Neural cell (in vitro differentiated cells): ENCODE measurements at regions not wholly inside any gene's neighbourhood (a gene's known extent, or its start where the extent isn't known, plus 50 kb on each side); places are given as distances from the start of the nearest gene placed in this dataset.

ENCODE experiments used
- H2AFZ ChIP-seq: fragments of 200-600, 300-800 bp; sonication (generic), shearing (Covaris generic); 2 replicates; pipeline ENCODE4 v1.6.0; 2014; ENCODE audit warnings: low read depth, mild to moderate bottlenecking, antibody characterized with exemption, low read length, moderate library complexity
- H3F3A ChIP-seq: fragments of 200-600 bp; shearing (Covaris generic); 2 replicates; pipeline ENCODE4 v1.6.1; 2016; ENCODE audit warnings: mild to moderate bottlenecking, moderate library complexity, mixed read lengths, antibody characterized with exemption, low read length; ENCODE audit not compliant: insufficient read depth, poor library complexity, severe bottlenecking
- H3K27ac ChIP-seq: fragments of 200-600, 300-800 bp; sonication (generic), shearing (Covaris generic); 2 replicates; pipeline ENCODE4 v1.5.1; 2014; ENCODE audit warnings: mild to moderate bottlenecking, low read length, moderate library complexity
- H3K27me3 ChIP-seq: fragments of 300-800, 200-600 bp; sonication (generic), shearing (Covaris generic); 2 replicates; pipeline ENCODE4 v1.6.0; 2014; ENCODE audit warnings: mild to moderate bottlenecking, low read depth, low read length, moderate library complexity; ENCODE audit not compliant: insufficient read depth
- H3K36me3 ChIP-seq: fragments of 300-800, 200-600 bp; sonication (generic), shearing (Covaris generic); 2 replicates; pipeline ENCODE4 v1.5.1; 2014; ENCODE audit warnings: mild to moderate bottlenecking, antibody characterized with exemption, low read length, moderate library complexity; ENCODE audit not compliant: insufficient read depth
- H3K4me2 ChIP-seq: fragments of 300-800, 200-600 bp; sonication (generic), shearing (Covaris generic); 2 replicates; pipeline ENCODE4 v1.6.0; 2014; ENCODE audit warnings: mild to moderate bottlenecking, low read length
- H3K4me3 ChIP-seq: fragments of 300-800, 200-600 bp; sonication (generic), shearing (Covaris generic); 2 replicates; pipeline ENCODE4 v1.5.1; 2014; ENCODE audit warnings: mild to moderate bottlenecking, low read length, moderate library complexity
- H3K79me2 ChIP-seq: fragments of 200-600 bp; shearing (Covaris generic); replicated peaks from 2 replicates; pipeline ENCODE4 v1.6.0; 2014; ENCODE audit warnings: mild to moderate bottlenecking, low read length, moderate library complexity; ENCODE audit not compliant: insufficient read depth
- H3K9ac ChIP-seq: fragments of 300-800, 200-600 bp; sonication (generic), shearing (Covaris generic); 2 replicates; pipeline ENCODE4 v1.6.1; 2016; ENCODE audit warnings: mild to moderate bottlenecking, low read length, mixed read lengths
- H3K9me2 ChIP-seq: fragments of 200-600 bp; shearing (Covaris generic); 2 replicates; pipeline ENCODE4 v1.6.1; 2016; ENCODE audit warnings: mild to moderate bottlenecking, low read length, mixed read lengths; ENCODE audit not compliant: insufficient read depth
- H3K9me3 ChIP-seq: fragments of 200-600, 300-800 bp; sonication (generic), shearing (Covaris generic); 2 replicates; pipeline ENCODE4 v1.6.1; 2016; ENCODE audit warnings: mild to moderate bottlenecking, mixed run types, low read length, moderate library complexity, mixed read lengths
- H4K20me1 ChIP-seq: fragments of 200-600 bp; shearing (Covaris generic); 2 replicates; pipeline ENCODE4 v1.6.1; 2016; ENCODE audit warnings: mild to moderate bottlenecking, mixed run types; ENCODE audit not compliant: insufficient read depth
- EP300 ChIP-seq: fragments of 450-650 bp; conservative IDR thresholded peaks from 2 replicates; pipeline ENCODE4 v1.6.1; 2014; ENCODE audit warnings: antibody characterized with exemption, mild to moderate bottlenecking, moderate library complexity; ENCODE audit not compliant: poor library complexity, severe bottlenecking
- EZH2 ChIP-seq: fragments of 200-600, 300-800 bp; shearing (Covaris generic), sonication (generic); IDR thresholded peaks from 2 replicates; pipeline ENCODE4 v1.6.1; 2014; ENCODE audit warnings: antibody characterized with exemption, low read length, borderline replicate concordance, mild to moderate bottlenecking; ENCODE audit not compliant: insufficient read depth, poor library complexity, severe bottlenecking
- MXI1 ChIP-seq: fragments of 450-650 bp; conservative IDR thresholded peaks from 2 replicates; pipeline ENCODE4 v1.6.1; 2014; ENCODE audit warnings: antibody characterized with exemption, mild to moderate bottlenecking; ENCODE audit not compliant: poor library complexity, severe bottlenecking
- POLR2AphosphoS5 ChIP-seq: IDR thresholded peaks from 2 replicates; pipeline ENCODE4 v1.6.1; 2012
- RAD21 ChIP-seq: fragments of 450-650 bp; conservative IDR thresholded peaks from 2 replicates; pipeline ENCODE4 v1.6.1; 2014; ENCODE audit warnings: antibody characterized with exemption, mild to moderate bottlenecking, moderate library complexity
- SMC3 ChIP-seq: fragments of 450-650 bp; conservative IDR thresholded peaks from 2 replicates; pipeline ENCODE4 v1.6.1; 2014; ENCODE audit warnings: antibody characterized with exemption, mild to moderate bottlenecking, moderate library complexity; ENCODE audit not compliant: poor library complexity
- TAF1 ChIP-seq: IDR thresholded peaks from 2 replicates; pipeline ENCODE4 v1.6.1; 2012; ENCODE audit warnings: low read depth
- TF ChIP-seq, protein P1 (sequence below): fragments of 450-650 bp; IDR thresholded peaks from 2 replicates; pipeline ENCODE4 v1.5.1; 2014; ENCODE audit warnings: antibody characterized with exemption, mild to moderate bottlenecking, moderate library complexity; ENCODE audit not compliant: poor library complexity, severe bottlenecking
- TF ChIP-seq, protein P2 (sequence below): IDR thresholded peaks from 2 replicates; pipeline ENCODE4 v1.6.1; 2012; ENCODE audit warnings: borderline replicate concordance

DNA sequence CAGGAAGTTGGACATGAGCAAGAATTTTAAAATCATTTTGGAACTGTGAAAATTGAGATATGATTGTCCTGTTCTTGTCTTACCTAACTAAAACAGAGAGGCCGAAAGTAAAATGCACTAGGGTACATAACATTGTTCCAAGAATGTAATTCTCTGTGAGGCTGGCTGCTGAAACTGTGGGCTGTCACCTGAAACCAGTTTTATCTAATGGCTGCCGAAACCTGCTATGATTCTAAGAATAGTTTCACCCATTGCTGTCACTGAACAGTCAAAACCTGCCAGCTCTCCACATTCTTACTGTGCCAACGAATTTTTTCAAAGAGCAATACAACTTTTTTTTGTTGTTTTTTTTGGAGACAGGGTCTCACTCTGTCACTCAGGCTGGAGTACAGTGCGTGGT lies 119.3 kb upstream of the ZSWIM2 start:
- Histone ChIP-seq H3K4me2 (no peak overlapping the region), H3K9me2 (no peaks in the 10 kb centered on the region), H3K9ac (no peak overlapping the region), H3K27me3 (no peaks in the 10 kb centered on the region), H3K4me3 (no peak overlapping the region), H4K20me1 (no peaks in the 10 kb centered on the region), H3K79me2 (no peaks in the 10 kb centered on the region), H3K9me3 (no peaks in the 10 kb centered on the region), H3F3A (no peaks in the 10 kb centered on the region), H2AFZ (no peak overlapping the region), H3K27ac (no peak overlapping the region), H3K36me3 (no peaks in the 10 kb centered on the region)
- TF ChIP-seq TAF1: no peak
- TF ChIP-seq SMC3: no peak
- no peak for TF ChIP-seq RAD21
- TF ChIP-seq POLR2AphosphoS5: no peak
- TF ChIP-seq EP300: no peak
- TF ChIP-seq EZH2: no peak
- no peak for TF ChIP-seq MXI1
- TF ChIP-seq, protein P1, sequence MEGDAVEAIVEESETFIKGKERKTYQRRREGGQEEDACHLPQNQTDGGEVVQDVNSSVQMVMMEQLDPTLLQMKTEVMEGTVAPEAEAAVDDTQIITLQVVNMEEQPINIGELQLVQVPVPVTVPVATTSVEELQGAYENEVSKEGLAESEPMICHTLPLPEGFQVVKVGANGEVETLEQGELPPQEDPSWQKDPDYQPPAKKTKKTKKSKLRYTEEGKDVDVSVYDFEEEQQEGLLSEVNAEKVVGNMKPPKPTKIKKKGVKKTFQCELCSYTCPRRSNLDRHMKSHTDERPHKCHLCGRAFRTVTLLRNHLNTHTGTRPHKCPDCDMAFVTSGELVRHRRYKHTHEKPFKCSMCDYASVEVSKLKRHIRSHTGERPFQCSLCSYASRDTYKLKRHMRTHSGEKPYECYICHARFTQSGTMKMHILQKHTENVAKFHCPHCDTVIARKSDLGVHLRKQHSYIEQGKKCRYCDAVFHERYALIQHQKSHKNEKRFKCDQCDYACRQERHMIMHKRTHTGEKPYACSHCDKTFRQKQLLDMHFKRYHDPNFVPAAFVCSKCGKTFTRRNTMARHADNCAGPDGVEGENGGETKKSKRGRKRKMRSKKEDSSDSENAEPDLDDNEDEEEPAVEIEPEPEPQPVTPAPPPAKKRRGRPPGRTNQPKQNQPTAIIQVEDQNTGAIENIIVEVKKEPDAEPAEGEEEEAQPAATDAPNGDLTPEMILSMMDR: no peak
- TF ChIP-seq, protein P2, sequence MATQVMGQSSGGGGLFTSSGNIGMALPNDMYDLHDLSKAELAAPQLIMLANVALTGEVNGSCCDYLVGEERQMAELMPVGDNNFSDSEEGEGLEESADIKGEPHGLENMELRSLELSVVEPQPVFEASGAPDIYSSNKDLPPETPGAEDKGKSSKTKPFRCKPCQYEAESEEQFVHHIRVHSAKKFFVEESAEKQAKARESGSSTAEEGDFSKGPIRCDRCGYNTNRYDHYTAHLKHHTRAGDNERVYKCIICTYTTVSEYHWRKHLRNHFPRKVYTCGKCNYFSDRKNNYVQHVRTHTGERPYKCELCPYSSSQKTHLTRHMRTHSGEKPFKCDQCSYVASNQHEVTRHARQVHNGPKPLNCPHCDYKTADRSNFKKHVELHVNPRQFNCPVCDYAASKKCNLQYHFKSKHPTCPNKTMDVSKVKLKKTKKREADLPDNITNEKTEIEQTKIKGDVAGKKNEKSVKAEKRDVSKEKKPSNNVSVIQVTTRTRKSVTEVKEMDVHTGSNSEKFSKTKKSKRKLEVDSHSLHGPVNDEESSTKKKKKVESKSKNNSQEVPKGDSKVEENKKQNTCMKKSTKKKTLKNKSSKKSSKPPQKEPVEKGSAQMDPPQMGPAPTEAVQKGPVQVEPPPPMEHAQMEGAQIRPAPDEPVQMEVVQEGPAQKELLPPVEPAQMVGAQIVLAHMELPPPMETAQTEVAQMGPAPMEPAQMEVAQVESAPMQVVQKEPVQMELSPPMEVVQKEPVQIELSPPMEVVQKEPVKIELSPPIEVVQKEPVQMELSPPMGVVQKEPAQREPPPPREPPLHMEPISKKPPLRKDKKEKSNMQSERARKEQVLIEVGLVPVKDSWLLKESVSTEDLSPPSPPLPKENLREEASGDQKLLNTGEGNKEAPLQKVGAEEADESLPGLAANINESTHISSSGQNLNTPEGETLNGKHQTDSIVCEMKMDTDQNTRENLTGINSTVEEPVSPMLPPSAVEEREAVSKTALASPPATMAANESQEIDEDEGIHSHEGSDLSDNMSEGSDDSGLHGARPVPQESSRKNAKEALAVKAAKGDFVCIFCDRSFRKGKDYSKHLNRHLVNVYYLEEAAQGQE: no peak

DNA sequence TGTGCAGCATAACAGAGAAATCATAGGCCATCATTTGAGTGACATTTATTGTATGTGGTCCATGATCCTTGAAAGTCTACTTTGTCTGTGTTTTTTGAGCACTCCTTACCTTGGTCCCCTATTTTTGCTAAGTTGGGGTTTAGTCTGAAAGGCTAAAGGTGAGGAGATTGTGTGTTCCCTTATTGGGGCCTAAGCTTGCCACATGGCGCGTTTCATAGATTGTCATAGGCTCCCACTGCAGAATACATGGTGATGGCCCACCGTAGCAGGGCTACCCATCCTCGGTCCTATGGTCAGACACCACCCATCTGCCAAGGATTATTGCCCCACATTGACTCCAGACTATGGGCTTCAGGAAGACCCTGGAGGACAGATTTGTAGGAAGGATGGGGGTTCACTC lies 117.0 kb upstream of the ZSWIM2 start:
- Histone ChIP-seq H2AFZ (no peak overlapping the region), H3K27ac (no peak overlapping the region), H3K36me3 (no peaks in the 10 kb centered on the region), H3K9ac (no peak overlapping the region), H3K27me3 (no peaks in the 10 kb centered on the region), H3K4me2 (no peak overlapping the region), H3F3A (no peaks in the 10 kb centered on the region), H3K79me2 (no peaks in the 10 kb centered on the region), H3K4me3 (no peak overlapping the region), H4K20me1 (no peaks in the 10 kb centered on the region), H3K9me2 (no peaks in the 10 kb centered on the region), H3K9me3 (no peaks in the 10 kb centered on the region)
- TF ChIP-seq SMC3: no peak
- no peak for TF ChIP-seq MXI1
- TF ChIP-seq, protein P2: no peak
- no peak for TF ChIP-seq TAF1
- no peak for TF ChIP-seq EP300
- no peak for TF ChIP-seq RAD21
- TF ChIP-seq, protein P1: no peak
- no peak for TF ChIP-seq EZH2
- TF ChIP-seq POLR2AphosphoS5: no peak
